ENCODE measurements at regions not wholly inside any gene's neighbourhood (a gene's known extent, or its start where the extent isn't known, plus 50 kb on each side); places are given as distances from the start of the nearest gene placed in this dataset.

- TF ChIP-seq CTCF (IDR thresholded peaks at IDR 0.05 in 2 of 3, conservative IDR thresholded peaks at IDR 0.05 in 1 of 3; ENCODE audit: insufficient read depth in 2 of 3, low read depth in 1 of 3, low read length in 3 of 3) (no peak), CHD2 (IDR thresholded peaks at IDR 0.05; ENCODE audit: low read depth, low read length) (no peak), ZNF121 (CRISPR knock-in tag; conservative IDR thresholded peaks at IDR 0.05) (no peak), PREB (CRISPR knock-in tag; IDR thresholded peaks at IDR 0.05) (no peak), ELF1 (tag; IDR thresholded peaks at IDR 0.05) (no peak), ZNF584 (CRISPR knock-in tag; IDR thresholded peaks at IDR 0.05; ENCODE audit: low read depth) (no peak), POLR2A (conservative IDR thresholded peaks at IDR 0.05) (no peak), NFE2 (IDR thresholded peaks at IDR 0.05; ENCODE audit: low read depth) (no peak), SP1 (CRISPR knock-in tag; IDR thresholded peaks at IDR 0.05) (no peak)
These were observed 596.6 kb downstream of the PLCL1 start for GRCh38 chr2:198400999-198401398.
